ENCODE measurements at regions not wholly inside any gene's neighbourhood (a gene's known extent, or its start where the extent isn't known, plus 50 kb on each side); places are given as distances from the start of the nearest gene placed in this dataset.

- Histone ChIP-seq H2AFZ (ENCODE audit: low read length) (no peak overlapping the region), H3K4me1 (ENCODE audit: low read length) (no peaks in the 10 kb centered on the region), H3K36me3 (replicated peaks; ENCODE audit: insufficient read depth, low read length) (no peaks in the 10 kb centered on the region), H3K27me3 (replicated peaks; ENCODE audit: insufficient read depth, low read length) (no peaks in the 10 kb centered on the region), H3F3A (ENCODE audit: insufficient read depth, low read length) (no peaks in the 10 kb centered on the region), H3K79me2 (ENCODE audit: low read length) (no peaks in the 10 kb centered on the region), H3K9me3 (replicated peaks; ENCODE audit: insufficient read depth, low read length) (no peaks in the 10 kb centered on the region), H3K4me2 (ENCODE audit: low read depth, low read length) (no peak overlapping the region), H3K4me3 (ENCODE audit: low read length) (no peak overlapping the region), H3K27ac (ENCODE audit: low read length) (no peak overlapping the region), H3K9me2 (replicated peaks; ENCODE audit: insufficient read depth, low read length) (no peaks in the 10 kb centered on the region), H3K9ac (ENCODE audit: low read length) (no peak overlapping the region), H4K20me1 (ENCODE audit: insufficient read depth, low read length) (no peaks in the 10 kb centered on the region)
- no peak for DNase-seq
- TF ChIP-seq EZH2phosphoT487 (IDR thresholded peaks at IDR 0.05; ENCODE audit: low read length) (no peak), EZH2 (optimal IDR thresholded peaks at IDR 0.05; ENCODE audit: low read depth, low read length) (no peak), CTCF (IDR thresholded peaks at IDR 0.05; ENCODE audit: low read length) (no peak)
These were observed 74.6 kb upstream of the VASH1 start for GRCh38 chr14:76686646-76687045.

- no peak overlapping the region for H3K27ac ChIP-seq (ENCODE audit: low read length)
- H4K20me1 ChIP-seq (ENCODE audit: insufficient read depth, low read length), result no peaks in the 10 kb centered on the region
- no peaks in the 10 kb centered on the region for H3F3A ChIP-seq (ENCODE audit: insufficient read depth, low read length)
- no peaks in the 10 kb centered on the region for H3K4me1 ChIP-seq (ENCODE audit: low read length)
- no peaks in the 10 kb centered on the region for H3K27me3 ChIP-seq (replicated peaks; ENCODE audit: insufficient read depth, low read length)
- no peaks in the 10 kb centered on the region for H3K36me3 ChIP-seq (replicated peaks; ENCODE audit: insufficient read depth, low read length)
- H3K9me2 ChIP-seq (replicated peaks; ENCODE audit: insufficient read depth, low read length), result no peaks in the 10 kb centered on the region
- no peaks in the 10 kb centered on the region for H3K79me2 ChIP-seq (ENCODE audit: low read length)
- no peak overlapping the region for H2AFZ ChIP-seq (ENCODE audit: low read length)
- TF ChIP-seq EZH2 (optimal IDR thresholded peaks at IDR 0.05; ENCODE audit: low read depth, low read length), result no peak
- TF ChIP-seq EZH2phosphoT487 (IDR thresholded peaks at IDR 0.05; ENCODE audit: low read length), result no peak
- H3K9ac ChIP-seq (ENCODE audit: low read length), result no peak overlapping the region
- no peaks in the 10 kb centered on the region for H3K9me3 ChIP-seq (replicated peaks; ENCODE audit: insufficient read depth, low read length)
- no peak overlapping the region for H3K4me2 ChIP-seq (ENCODE audit: low read depth, low read length)
- H3K4me3 ChIP-seq (ENCODE audit: low read length), result no peak overlapping the region
- no peak for DNase-seq
These were observed 73.5 kb upstream of the VASH1 start for GRCh38 chr14:76687611-76688382.

GRCh38 chr14:76688383-76688671 is 72.9 kb upstream of the VASH1 start:
- Histone ChIP-seq H3K4me3 (ENCODE audit: low read length) (no peak overlapping the region), H3K79me2 (ENCODE audit: low read length) (no peaks in the 10 kb centered on the region), H3K9ac (ENCODE audit: low read length) (no peak overlapping the region)

More at GRCh38 chr14:76688383-76688671, 72.9 kb upstream of the VASH1 start:
- Histone ChIP-seq H3K4me2 (ENCODE audit: low read depth, low read length) (no peak overlapping the region), H3F3A (ENCODE audit: insufficient read depth, low read length) (no peaks in the 10 kb centered on the region), H3K9me2 (replicated peaks; ENCODE audit: insufficient read depth, low read length) (no peaks in the 10 kb centered on the region), H4K20me1 (ENCODE audit: insufficient read depth, low read length) (no peaks in the 10 kb centered on the region), H3K27ac (ENCODE audit: low read length) (no peak overlapping the region), H2AFZ (ENCODE audit: low read length) (no peak overlapping the region), H3K9me3 (replicated peaks; ENCODE audit: insufficient read depth, low read length) (no peaks in the 10 kb centered on the region), H3K36me3 (replicated peaks; ENCODE audit: insufficient read depth, low read length) (no peaks in the 10 kb centered on the region), H3K27me3 (replicated peaks; ENCODE audit: insufficient read depth, low read length) (no peaks in the 10 kb centered on the region), H3K4me1 (ENCODE audit: low read length) (no peaks in the 10 kb centered on the region)
- TF ChIP-seq EZH2phosphoT487 (IDR thresholded peaks at IDR 0.05; ENCODE audit: low read length) (no peak), CTCF (IDR thresholded peaks at IDR 0.05; ENCODE audit: low read length) (no peak), EZH2 (optimal IDR thresholded peaks at IDR 0.05; ENCODE audit: low read depth, low read length) (no peak)
- no peak for DNase-seq

All from MM.1S (cell line).